Skeletal muscle tissue (tissue), 3 donors: ENCODE measurements at regions not wholly inside any gene's neighbourhood (a gene's known extent, or its start where the extent isn't known, plus 50 kb on each side); places are given as distances from the start of the nearest gene placed in this dataset.

ENCODE experiments used
- H3K27ac ChIP-seq: one replicate; pipeline ENCODE4 v1.7.0; 2013; ENCODE audit warnings: mild to moderate bottlenecking, low read depth, low read length, inconsistent platforms
- H3K27me3 ChIP-seq, 3 donors: one replicate each; pipeline ENCODE4 v1.7.0; 2013; ENCODE audit warnings: low read length in 3 of 3; ENCODE audit not compliant: control insufficient read depth in 3 of 3, insufficient read depth in 3 of 3
- H3K36me3 ChIP-seq, 3 donors: one replicate each; pipeline ENCODE4 v1.7.0; 2013; ENCODE audit warnings: low read length in 3 of 3; ENCODE audit not compliant: control insufficient read depth in 3 of 3, insufficient read depth in 3 of 3
- H3K4me1 ChIP-seq, 3 donors: one replicate each; pipeline ENCODE4 v1.7.0; 2013; ENCODE audit warnings: low read length in 3 of 3, mild to moderate bottlenecking in 3 of 3; ENCODE audit not compliant: control insufficient read depth in 3 of 3, insufficient read depth in 3 of 3
- H3K4me3 ChIP-seq, 3 donors: one replicate each; pipeline ENCODE4 v1.7.0; 2013; ENCODE audit warnings: low read length in 3 of 3
- H3K9ac ChIP-seq, 3 donors: one replicate each; pipeline ENCODE4 v1.7.0; 2013; ENCODE audit warnings: low read length in 3 of 3, mild to moderate bottlenecking in 3 of 3, moderate library complexity in 2 of 3, low read depth in 1 of 3
- H3K9me3 ChIP-seq, 3 donors: one replicate each; pipeline ENCODE4 v1.7.0; 2013; ENCODE audit warnings: low read length in 3 of 3; ENCODE audit not compliant: control insufficient read depth in 3 of 3
- donor health status: Osteomylitis.

DNA sequence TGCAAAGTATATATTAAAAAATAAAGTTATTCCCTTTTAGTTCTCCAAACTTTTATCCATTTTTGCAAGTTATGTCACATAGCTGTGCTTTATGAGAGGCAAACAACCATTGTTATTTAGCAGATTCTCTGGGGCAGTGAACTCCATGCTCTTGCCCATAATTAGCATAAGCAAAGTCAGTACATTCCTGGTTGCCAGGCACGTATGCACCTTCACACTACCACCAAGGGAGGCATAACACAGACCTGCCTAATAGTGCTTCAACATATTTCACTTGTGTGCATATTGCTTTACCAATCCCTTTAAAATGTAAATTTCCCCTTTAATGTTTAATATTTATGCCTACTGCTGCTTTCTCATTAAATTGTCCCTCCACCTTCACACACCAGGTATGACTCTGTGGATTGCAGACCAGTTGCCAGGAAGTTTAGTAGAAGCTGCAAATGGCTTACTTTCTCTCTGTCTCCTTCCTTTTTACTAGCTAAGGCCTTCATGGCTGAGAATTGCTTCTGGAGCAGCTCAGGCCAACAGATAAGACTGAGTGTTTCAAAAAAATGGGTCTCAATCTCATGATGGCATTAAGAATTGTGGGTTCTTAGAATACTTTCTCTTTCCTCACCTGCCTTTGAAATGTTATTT is 388.2 kb downstream of the PRR16 start:
- H3K27ac ChIP-seq, result no peak overlapping the region
- H3K4me3 ChIP-seq, result no peak overlapping the region
- no peaks in the 10 kb centered on the region for H3K4me1 ChIP-seq
- no peaks in the 10 kb centered on the region for H3K27me3 ChIP-seq
- H3K9ac ChIP-seq, result no peak overlapping the region
- H3K9me3 ChIP-seq, result no peaks in the 10 kb centered on the region
- no peaks in the 10 kb centered on the region for H3K36me3 ChIP-seq

DNA sequence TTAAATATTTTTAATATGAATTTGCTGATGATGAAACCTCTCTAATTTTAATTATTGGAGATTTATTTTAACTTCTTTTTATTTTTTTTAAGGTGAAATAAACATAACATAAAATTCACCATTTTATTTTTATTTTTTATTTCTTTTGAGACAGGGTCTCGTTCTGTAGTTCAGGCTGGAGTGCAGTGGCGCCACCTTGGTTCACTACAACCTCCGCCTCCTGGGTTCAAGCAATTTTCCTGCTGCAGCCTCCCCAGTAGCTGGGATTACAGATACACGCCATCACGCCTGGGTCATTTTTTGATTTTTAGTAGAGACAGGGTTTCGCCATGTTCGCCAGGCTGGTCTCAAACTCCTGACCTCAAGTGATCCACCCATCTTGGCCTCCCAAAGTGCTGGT is 402.9 kb downstream of the PRR16 start:
- no peak overlapping the region for H3K27ac ChIP-seq
- no peak overlapping the region for H3K4me3 ChIP-seq
- no peaks in the 10 kb centered on the region for H3K36me3 ChIP-seq
- no peaks in the 10 kb centered on the region for H3K27me3 ChIP-seq
- no peaks in the 10 kb centered on the region for H3K9me3 ChIP-seq
- H3K4me1 ChIP-seq, result no peaks in the 10 kb centered on the region
- H3K9ac ChIP-seq, result no peak overlapping the region

DNA sequence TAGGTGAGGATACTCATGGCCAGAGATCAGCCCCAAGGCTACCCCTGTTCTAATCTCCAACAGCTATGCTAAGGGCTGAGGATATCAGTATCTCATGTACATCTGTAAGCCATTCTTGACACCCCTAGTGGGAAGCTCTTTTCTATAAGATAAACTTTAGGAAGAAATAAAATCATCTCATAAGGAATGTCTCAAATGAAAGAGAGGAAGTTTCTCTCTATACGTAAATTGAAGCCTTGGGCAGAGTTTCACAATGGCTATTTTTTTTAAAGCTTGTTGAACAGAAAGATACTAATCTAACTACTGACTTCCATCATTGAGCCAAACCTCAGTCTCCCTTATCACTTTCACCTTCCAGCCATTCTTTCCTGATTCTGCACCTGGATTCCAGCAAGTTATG is 405.7 kb downstream of the PRR16 start:
- Histone ChIP-seq H3K9me3 (no peaks in the 10 kb centered on the region), H3K36me3 (no peaks in the 10 kb centered on the region), H3K27ac (no peak overlapping the region), H3K27me3 (no peaks in the 10 kb centered on the region), H3K9ac (no peak overlapping the region), H3K4me1 (no peaks in the 10 kb centered on the region), H3K4me3 (no peak overlapping the region)

DNA sequence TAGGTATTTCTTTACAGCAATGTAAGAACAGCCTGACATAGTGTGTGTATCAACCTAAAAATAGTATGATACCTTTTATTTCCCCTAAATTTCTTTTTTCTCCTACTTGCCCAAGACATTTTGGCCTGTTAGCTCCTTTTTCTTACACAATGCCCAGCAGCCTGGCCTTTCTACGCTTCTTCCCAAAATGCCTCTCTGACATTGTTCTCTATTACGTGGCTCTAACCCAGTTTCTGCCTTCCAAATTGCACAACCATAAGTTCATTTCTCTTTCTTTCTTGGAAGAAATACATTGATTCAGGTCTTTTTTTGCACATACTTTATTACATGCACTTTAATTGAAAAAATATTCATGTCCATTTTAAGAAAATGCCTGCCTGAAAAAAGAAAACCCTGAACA is 408.2 kb downstream of the PRR16 start:
- Histone ChIP-seq H3K9me3 (no peaks in the 10 kb centered on the region), H3K27ac (no peak overlapping the region), H3K4me1 (no peaks in the 10 kb centered on the region), H3K9ac (no peak overlapping the region), H3K27me3 (no peaks in the 10 kb centered on the region), H3K4me3 (no peak overlapping the region), H3K36me3 (no peaks in the 10 kb centered on the region)

- no peaks in the 10 kb centered on the region for H3K4me1 ChIP-seq
- H3K9me3 ChIP-seq, result no peaks in the 10 kb centered on the region
- H3K36me3 ChIP-seq, result no peaks in the 10 kb centered on the region
- H3K27ac ChIP-seq, result no peak overlapping the region
- H3K27me3 ChIP-seq, result no peaks in the 10 kb centered on the region
- no peak overlapping the region for H3K9ac ChIP-seq
- H3K4me3 ChIP-seq, result no peak overlapping the region
Observed at GRCh38 chr5:120873083-120873482, 409.0 kb downstream of the PRR16 start.

DNA sequence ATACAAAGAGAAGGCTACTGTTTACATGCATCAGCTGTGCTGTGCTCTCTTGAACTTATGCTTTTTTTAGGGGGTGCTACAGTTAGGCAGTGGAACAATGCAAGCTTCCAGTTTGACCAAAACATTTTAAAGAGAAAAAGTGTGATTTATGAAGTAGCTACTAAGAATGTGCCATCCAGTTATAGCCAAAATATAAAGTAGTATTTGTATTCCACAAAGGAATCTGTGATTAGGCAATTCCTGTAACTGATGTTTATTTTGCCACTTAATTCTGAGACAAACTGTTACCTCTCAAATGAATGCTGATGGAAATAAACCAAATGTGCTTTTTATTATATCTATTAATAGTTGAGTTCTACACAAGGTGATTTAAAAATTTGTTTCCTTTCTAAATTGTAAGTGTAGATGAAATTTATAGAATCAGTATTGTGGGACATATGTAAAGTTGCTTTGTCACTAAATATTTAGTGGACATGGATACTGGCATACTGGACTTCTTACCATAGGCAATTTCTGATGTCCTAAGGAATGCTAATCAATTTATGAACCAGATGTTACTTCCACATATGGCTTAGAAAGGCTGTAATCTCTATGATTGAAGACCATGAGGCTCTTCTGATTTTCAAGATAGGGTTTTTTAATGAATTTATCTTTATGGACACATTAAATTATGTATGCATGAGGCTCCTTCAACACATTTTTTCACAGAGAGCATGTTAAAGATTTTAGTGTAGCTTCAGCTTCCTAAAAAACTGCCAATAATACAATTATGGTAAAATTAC is 410.2 kb downstream of the PRR16 start:
- Histone ChIP-seq H3K4me3 (no peak overlapping the region), H3K27me3 (no peaks in the 10 kb centered on the region), H3K27ac (no peak overlapping the region), H3K36me3 (no peaks in the 10 kb centered on the region), H3K4me1 (no peaks in the 10 kb centered on the region), H3K9ac (no peak overlapping the region), H3K9me3 (no peaks in the 10 kb centered on the region)

GRCh38 chr5:120882038-120882775 is 418.1 kb downstream of the PRR16 start:
- no peaks in the 10 kb centered on the region for H3K9me3 ChIP-seq
- no peak overlapping the region for H3K4me3 ChIP-seq
- no peaks in the 10 kb centered on the region for H3K4me1 ChIP-seq
- H3K27me3 ChIP-seq, result no peaks in the 10 kb centered on the region
- no peak overlapping the region for H3K9ac ChIP-seq
- no peaks in the 10 kb centered on the region for H3K36me3 ChIP-seq
- H3K27ac ChIP-seq, result no peak overlapping the region

GRCh38 chr5:120886351-120886860 is 422.3 kb downstream of the PRR16 start:
- Histone ChIP-seq H3K4me1 (no peaks in the 10 kb centered on the region), H3K9ac (no peak overlapping the region), H3K36me3 (no peaks in the 10 kb centered on the region), H3K27me3 (no peaks in the 10 kb centered on the region), H3K9me3 (no peaks in the 10 kb centered on the region), H3K4me3 (no peak overlapping the region), H3K27ac (no peak overlapping the region)

- H3K9me3 ChIP-seq, result no peaks in the 10 kb centered on the region
- no peaks in the 10 kb centered on the region for H3K36me3 ChIP-seq
- H3K27me3 ChIP-seq, result no peaks in the 10 kb centered on the region
- no peaks in the 10 kb centered on the region for H3K4me1 ChIP-seq
- no peak overlapping the region for H3K9ac ChIP-seq
- H3K27ac ChIP-seq, result no peak overlapping the region
- no peak overlapping the region for H3K4me3 ChIP-seq
Observed at GRCh38 chr5:120895660-120896059, 431.6 kb downstream of the PRR16 start.

DNA sequence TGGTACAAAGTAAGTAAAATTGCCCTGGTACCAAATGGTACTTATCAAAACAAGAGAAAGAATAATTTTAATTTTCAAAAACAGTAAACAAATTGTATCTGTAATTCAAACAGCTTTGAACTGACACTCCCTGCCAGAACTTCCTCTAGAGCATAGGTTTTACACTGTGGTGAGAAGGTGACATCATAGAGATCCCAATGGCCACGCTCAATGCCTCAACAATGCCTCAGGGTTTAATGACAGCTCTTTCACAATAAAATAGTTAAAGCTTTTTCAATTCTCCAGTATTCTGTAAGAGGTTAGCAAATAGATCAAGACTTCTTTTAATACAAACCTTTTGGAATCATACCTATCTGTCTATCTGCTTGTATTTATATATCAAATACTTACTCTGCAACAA is 437.1 kb downstream of the PRR16 start:
- Histone ChIP-seq H3K9ac (no peak overlapping the region), H3K27me3 (no peaks in the 10 kb centered on the region), H3K9me3 (no peaks in the 10 kb centered on the region), H3K4me1 (no peaks in the 10 kb centered on the region), H3K36me3 (no peaks in the 10 kb centered on the region), H3K4me3 (no peak overlapping the region), H3K27ac (no peak overlapping the region)
